Cardiac fibroblast (primary cell): ENCODE measurements at regions not wholly inside any gene's neighbourhood (a gene's known extent, or its start where the extent isn't known, plus 50 kb on each side); places are given as distances from the start of the nearest gene placed in this dataset.

Experiments used
- DNase-seq, 2 donors: peaks; one replicate each; pipeline versions ENCODE4 v3.0.0 to v3.0.0-alpha.2; 2010; ENCODE audit warnings: low read depth in 2 of 2
- H3K4me3 ChIP-seq, 2 donors: replicated peaks in 1 of 2; 1 replicate in 1 of 2; 2 replicates in 1 of 2; pipeline ENCODE4 v1.5.1; 2011; ENCODE audit warnings: low read depth in 2 of 2, low read length in 2 of 2, mild to moderate bottlenecking in 2 of 2, moderate library complexity in 1 of 2
- TF ChIP-seq, protein P1 (sequence below): IDR thresholded peaks from one replicate; pipeline ENCODE4 v1.5.1; 2011; ENCODE audit warnings: low read depth, mild to moderate bottlenecking, low read length, inconsistent platforms

DNA sequence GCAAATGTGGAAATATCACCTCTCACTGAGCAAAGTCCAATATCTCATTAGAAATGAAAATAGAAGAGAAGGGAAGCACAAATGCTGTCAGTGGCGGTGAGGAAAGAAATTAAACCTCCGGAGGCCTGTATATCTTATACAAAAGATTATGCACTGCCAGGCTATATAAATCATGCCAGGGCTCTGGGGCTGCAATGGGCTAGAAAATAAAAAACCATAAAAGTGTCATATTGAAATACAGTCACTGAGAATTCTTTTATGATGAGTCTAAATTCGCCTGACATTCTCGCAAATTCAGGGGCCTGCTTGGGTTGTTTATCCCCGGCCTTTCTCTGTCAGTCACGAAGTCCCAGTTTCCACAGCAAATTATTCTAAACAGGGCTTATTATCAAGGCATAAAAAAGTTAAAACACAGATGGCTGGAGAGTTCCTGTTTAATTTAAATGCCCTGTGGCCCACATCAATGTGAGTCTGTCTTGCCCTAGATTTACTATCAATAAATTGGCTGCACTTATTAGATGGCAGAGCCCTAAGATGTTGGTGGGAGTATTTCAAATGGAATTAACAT lies 193.8 kb downstream of the SNX10 start:
- TF ChIP-seq, protein P1, sequence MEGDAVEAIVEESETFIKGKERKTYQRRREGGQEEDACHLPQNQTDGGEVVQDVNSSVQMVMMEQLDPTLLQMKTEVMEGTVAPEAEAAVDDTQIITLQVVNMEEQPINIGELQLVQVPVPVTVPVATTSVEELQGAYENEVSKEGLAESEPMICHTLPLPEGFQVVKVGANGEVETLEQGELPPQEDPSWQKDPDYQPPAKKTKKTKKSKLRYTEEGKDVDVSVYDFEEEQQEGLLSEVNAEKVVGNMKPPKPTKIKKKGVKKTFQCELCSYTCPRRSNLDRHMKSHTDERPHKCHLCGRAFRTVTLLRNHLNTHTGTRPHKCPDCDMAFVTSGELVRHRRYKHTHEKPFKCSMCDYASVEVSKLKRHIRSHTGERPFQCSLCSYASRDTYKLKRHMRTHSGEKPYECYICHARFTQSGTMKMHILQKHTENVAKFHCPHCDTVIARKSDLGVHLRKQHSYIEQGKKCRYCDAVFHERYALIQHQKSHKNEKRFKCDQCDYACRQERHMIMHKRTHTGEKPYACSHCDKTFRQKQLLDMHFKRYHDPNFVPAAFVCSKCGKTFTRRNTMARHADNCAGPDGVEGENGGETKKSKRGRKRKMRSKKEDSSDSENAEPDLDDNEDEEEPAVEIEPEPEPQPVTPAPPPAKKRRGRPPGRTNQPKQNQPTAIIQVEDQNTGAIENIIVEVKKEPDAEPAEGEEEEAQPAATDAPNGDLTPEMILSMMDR = no peak
- no peak for DNase-seq
- no peak overlapping the region for H3K4me3 ChIP-seq

DNA sequence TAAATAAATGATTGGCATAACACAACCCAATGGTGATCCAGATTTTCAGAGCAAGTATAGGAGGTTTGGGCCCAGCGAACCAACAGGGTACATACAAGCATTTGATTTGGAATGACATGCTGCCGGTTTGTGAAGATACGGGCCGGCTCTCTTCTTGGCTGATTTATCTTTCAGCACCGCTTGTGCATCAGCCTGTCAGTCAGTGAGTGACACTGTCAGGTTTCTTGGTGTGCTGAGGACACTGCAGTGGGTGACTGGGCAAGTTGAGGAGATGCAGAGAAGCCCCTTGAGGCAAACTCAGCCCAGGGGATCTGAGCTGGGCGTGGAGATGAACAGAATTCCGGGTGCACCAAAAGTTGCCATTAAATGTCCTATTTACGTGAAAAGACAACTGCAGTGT lies 194.5 kb downstream of the SNX10 start:
- TF ChIP-seq, protein P1 = no peak
- H3K4me3 ChIP-seq = no peak overlapping the region
- no peak for DNase-seq

DNA sequence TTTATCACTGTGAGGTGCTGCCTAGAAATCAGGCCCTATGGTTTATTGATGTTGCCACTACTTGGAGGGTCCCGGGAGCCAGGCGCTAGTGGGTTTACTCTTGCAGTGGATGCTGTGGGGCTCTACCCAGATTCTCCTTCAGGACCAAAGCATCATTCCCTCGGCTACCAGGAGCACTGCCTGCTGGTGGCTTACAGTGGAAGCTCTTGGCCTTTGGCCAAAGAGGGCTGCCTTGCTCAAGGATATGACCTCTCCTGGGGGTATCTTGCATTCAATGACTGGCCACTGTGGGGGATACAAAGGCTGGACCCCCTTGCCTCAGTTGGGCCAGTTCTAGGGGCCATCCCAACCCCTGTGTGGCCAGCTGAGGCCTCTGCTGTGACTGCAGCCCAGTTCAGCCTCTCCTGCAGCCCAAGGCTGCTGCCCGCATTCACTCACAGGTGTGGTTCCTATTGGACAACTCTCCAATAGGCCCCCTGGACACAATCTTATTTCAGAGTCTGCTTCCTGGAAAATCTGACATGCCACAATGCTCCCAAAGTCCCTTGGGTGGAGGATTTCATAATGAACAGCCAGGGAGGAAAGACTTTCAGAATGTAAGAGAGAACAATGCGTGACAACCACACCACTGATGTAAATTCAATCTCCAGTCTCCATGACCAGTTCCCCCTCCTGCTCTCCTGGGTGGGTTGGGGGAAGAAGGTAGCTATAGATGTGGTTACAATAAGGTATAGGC lies 196.3 kb downstream of the SNX10 start:
- TF ChIP-seq, protein P1 = no peak

DNA sequence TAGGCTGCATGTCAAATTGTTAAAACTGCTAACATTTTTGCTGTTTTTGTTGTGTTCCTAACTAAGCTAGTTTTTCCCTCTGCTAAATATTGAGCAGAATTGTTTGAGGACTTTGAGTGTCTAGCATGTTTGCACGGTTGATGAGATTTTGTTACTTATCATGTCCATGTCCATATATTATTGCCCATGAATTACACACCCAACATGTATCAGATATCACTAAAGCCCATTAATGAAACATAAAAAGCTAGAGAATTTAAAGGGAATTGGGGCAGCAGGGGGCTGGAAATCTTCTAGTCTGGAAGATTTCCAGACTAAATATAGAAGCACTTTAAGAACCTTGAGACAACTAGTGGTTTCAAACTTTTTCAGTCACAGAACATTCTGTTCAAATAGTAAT lies 197.7 kb downstream of the SNX10 start:
- no peak overlapping the region for H3K4me3 ChIP-seq

More for the DNA sequence above, 196.3 kb downstream of the SNX10 start:
- H3K4me3 ChIP-seq = no peak overlapping the region
- no peak for DNase-seq

GRCh38 chr7:26489906-26490639 lies 198.4 kb downstream of the SNX10 start:
- TF ChIP-seq, protein P1 = no peak
- no peak overlapping the region for H3K4me3 ChIP-seq
- DNase-seq = no peak

More for the DNA sequence above, 197.7 kb downstream of the SNX10 start:
- DNase-seq = no peak
- TF ChIP-seq, protein P1 = no peak

- no peak overlapping the region for H3K4me3 ChIP-seq
- no peak for DNase-seq
- TF ChIP-seq, protein P1 = no peak
Measured at GRCh38 chr7:26490640-26491624, 199.3 kb downstream of the SNX10 start.
